GM21423 (cell line): ENCODE measurements at regions not wholly inside any gene's neighbourhood (a gene's known extent, or its start where the extent isn't known, plus 50 kb on each side); places are given as distances from the start of the nearest gene placed in this dataset.

Experiments
- ATAC-seq: cut with Tn5 transposase; IDR thresholded peaks from one replicate; pipeline ENCODE4 v1.9.1; 2021; ENCODE audit warnings: mild to moderate bottlenecking, moderate library complexity; ENCODE audit not compliant: unreplicated experiment

- no peak for ATAC-seq
These were observed 68.3 kb upstream of the CADM1 start for GRCh38 chr11:115572551-115572950.

GRCh38 chr11:115566180-115566764 lies 62.1 kb upstream of the CADM1 start:
- ATAC-seq, result no peak

- no peak for ATAC-seq
These were observed 60.6 kb upstream of the CADM1 start for GRCh38 chr11:115564851-115565250.

GRCh38 chr11:115561116-115561515 lies 56.9 kb upstream of the CADM1 start:
- no peak for ATAC-seq

GRCh38 chr11:115558635-115559034 lies 54.4 kb upstream of the CADM1 start:
- ATAC-seq, result no peak

- ATAC-seq, result no peak
These were observed 53.5 kb upstream of the CADM1 start for GRCh38 chr11:115557681-115558080.

GRCh38 chr11:115556984-115557383 lies 52.8 kb upstream of the CADM1 start:
- no peak for ATAC-seq

- no peak for ATAC-seq
These were observed 51.3 kb upstream of the CADM1 start for GRCh38 chr11:115555336-115556090.
